Lower leg skin (tissue), 3 donors: ENCODE measurements at regions not wholly inside any gene's neighbourhood (a gene's known extent, or its start where the extent isn't known, plus 50 kb on each side); places are given as distances from the start of the nearest gene placed in this dataset.

Experiments used
- POLR2A ChIP-seq, 2 donors: fragments of 450-650 bp; IDR thresholded peaks; one replicate each; pipeline ENCODE4 v1.6.1; 2016 to 2017; ENCODE audit warnings: antibody characterized with exemption in 2 of 2, mild to moderate bottlenecking in 1 of 2, moderate library complexity in 1 of 2
- TF ChIP-seq, protein P1 (sequence below), 3 donors: fragments of 450-650 bp; IDR thresholded peaks; one replicate each; pipeline ENCODE4 v1.5.1; 2016; ENCODE audit warnings: antibody characterized with exemption in 3 of 3, mild to moderate bottlenecking in 3 of 3, moderate library complexity in 2 of 3

DNA sequence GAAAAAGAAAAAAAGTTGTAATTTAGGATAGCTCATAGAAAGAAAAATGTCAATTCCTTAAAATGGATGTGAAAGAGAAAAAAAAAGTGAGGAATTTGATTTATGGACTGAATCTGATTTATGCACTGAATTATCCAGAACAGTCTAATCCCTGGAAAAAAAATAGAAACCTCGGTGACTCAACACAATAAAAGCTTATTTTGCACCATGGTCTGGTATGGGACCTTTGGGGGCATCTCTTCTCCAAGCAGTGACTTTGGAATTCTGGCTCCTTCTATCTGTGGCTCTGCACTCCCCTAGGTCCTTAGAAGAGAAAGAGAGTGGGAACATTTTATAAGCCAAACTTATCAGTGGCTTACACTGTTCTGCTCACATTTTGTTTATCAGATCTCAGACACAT is 471.7 kb upstream of the B3GALT2 start:
- TF ChIP-seq, protein P1, sequence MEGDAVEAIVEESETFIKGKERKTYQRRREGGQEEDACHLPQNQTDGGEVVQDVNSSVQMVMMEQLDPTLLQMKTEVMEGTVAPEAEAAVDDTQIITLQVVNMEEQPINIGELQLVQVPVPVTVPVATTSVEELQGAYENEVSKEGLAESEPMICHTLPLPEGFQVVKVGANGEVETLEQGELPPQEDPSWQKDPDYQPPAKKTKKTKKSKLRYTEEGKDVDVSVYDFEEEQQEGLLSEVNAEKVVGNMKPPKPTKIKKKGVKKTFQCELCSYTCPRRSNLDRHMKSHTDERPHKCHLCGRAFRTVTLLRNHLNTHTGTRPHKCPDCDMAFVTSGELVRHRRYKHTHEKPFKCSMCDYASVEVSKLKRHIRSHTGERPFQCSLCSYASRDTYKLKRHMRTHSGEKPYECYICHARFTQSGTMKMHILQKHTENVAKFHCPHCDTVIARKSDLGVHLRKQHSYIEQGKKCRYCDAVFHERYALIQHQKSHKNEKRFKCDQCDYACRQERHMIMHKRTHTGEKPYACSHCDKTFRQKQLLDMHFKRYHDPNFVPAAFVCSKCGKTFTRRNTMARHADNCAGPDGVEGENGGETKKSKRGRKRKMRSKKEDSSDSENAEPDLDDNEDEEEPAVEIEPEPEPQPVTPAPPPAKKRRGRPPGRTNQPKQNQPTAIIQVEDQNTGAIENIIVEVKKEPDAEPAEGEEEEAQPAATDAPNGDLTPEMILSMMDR (IDR thresholded peaks at IDR 0.05): no peak
- no peak for TF ChIP-seq POLR2A (IDR thresholded peaks at IDR 0.05)
